ENCODE measurements at regions not wholly inside any gene's neighbourhood (a gene's known extent, or its start where the extent isn't known, plus 50 kb on each side); places are given as distances from the start of the nearest gene placed in this dataset.

DNA sequence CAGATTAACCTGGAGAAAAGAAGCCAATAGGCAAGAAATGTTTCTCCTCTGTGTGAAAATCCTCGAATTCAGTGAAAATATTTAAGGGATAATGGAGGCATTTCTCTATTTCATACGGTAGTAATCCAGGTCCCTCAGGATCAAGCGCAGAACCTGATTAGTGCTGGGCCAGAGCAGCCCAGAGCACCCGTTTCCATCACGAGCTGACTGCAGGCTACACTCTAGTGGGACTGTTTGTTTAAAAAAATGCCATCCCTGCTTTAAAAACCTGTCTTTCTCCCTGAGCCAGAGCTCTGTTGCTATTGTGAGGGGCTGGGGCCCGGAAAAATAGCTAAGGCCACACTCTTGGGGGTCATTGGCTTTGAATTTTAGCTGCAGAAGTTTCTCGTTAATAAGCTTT is 223.2 kb upstream of the E2F8 start:
- POLR2A ChIA-PET (ENCODE audit: unreplicated experiment): no interaction called here
- H2BK120ac ChIP-seq (ENCODE audit: low read depth, low read length): no peak overlapping the region
- H4K91ac ChIP-seq (ENCODE audit: insufficient read depth, low read depth, low read length): no peak overlapping the region
- H3K4me3 ChIP-seq (ENCODE audit: insufficient read depth, low read depth, low read length): no peak overlapping the region
- intact Hi-C loops (cut with micrococcal nuclease) (no loop called here), dilution Hi-C loops (cut with HindIII; ENCODE audit: low sequenced_read_pairs, unreplicated experiment) (no loop called here), in situ Hi-C loops (cut with MboI; ENCODE audit: low sequenced_read_pairs) (no loop called here)
- H3K9me3 ChIP-seq (ENCODE audit: control insufficient read depth, insufficient read depth, low read length): no peaks in the 10 kb centered on the region
- no peak overlapping the region for H2BK5ac ChIP-seq (ENCODE audit: low read depth, low read length, poor library complexity, severe bottlenecking)
- H2BK15ac ChIP-seq (ENCODE audit: low read depth, low read length): no peak overlapping the region
- H3K4me1 ChIP-seq (ENCODE audit: control insufficient read depth, insufficient read depth, low read length): no peaks in the 10 kb centered on the region
- no peak overlapping the region for H3K23ac ChIP-seq (ENCODE audit: low read depth, low read length)
- H3K18ac ChIP-seq (ENCODE audit: low read depth, low read length): no peak overlapping the region
- no peak for ATAC-seq (ENCODE audit: low read depth)
- no peak overlapping the region for H3K4me2 ChIP-seq (ENCODE audit: low read depth, low read length)
- H3K56ac ChIP-seq (ENCODE audit: extremely low read depth, insufficient read depth, low read length): no peak overlapping the region
- DNase-seq: no peak
- H3K9ac ChIP-seq (ENCODE audit: low read depth, low read length): no peak overlapping the region
- H2BK20ac ChIP-seq (ENCODE audit: low read depth, low read length): no peak overlapping the region
- no peak overlapping the region for H2AK5ac ChIP-seq (ENCODE audit: low read depth, low read length)
- 69% methylated on average over 3 of the region's 7 CpGs; no CpG with 5 or more reads in 1 of the 2 experiments for WGBS, 2 experiments (ENCODE audit: extremely low coverage in 2 of 2, insufficient read length in 1 of 2)
- no peak overlapping the region for H2AFZ ChIP-seq (replicated peaks; ENCODE audit: low read length, poor library complexity)
- H4K5ac ChIP-seq (ENCODE audit: low read depth, low read length): no peak overlapping the region
- no peak overlapping the region for H4K8ac ChIP-seq (ENCODE audit: low read depth in 2 of 2, low read length in 2 of 2)
- no peaks in the 10 kb centered on the region for H3K36me3 ChIP-seq (ENCODE audit: control insufficient read depth, insufficient read depth, low read length)
- H3K4ac ChIP-seq (ENCODE audit: low read depth, low read length): no peak overlapping the region
- H4K20me1 ChIP-seq (ENCODE audit: insufficient read depth, low read length): no peaks in the 10 kb centered on the region
- BruUV-seq (replicated peaks): no TSS peak
- H3K9me1 ChIP-seq (ENCODE audit: insufficient read depth, low read length): no peaks in the 10 kb centered on the region
- CTCF ChIA-PET: no interaction called here
- peaks cover 27% of the 10 kb centered on the region for H3K27me3 ChIP-seq (ENCODE audit: control insufficient read depth, insufficient read depth, low read length)
- no peak overlapping the region for H3K27ac ChIP-seq (ENCODE audit: insufficient read depth, low read length)
- no peak overlapping the region for H3K14ac ChIP-seq (replicated peaks; ENCODE audit: low read depth, low read length)
- H3K79me1 ChIP-seq (ENCODE audit: low read depth in 1 of 2, low read length in 2 of 2): no peaks in the 10 kb centered on the region
- no peak overlapping the region for H2AK9ac ChIP-seq (replicated peaks; ENCODE audit: low read depth, low read length, poor library complexity)
- TF ChIP-seq CEBPB (IDR thresholded peaks at IDR 0.05; ENCODE audit: low read depth, low read length): no peak
- no peak for TF ChIP-seq RFX5 (IDR thresholded peaks at IDR 0.05; ENCODE audit: low read depth, low read length)
